ENCODE measurements at regions not wholly inside any gene's neighbourhood (a gene's known extent, or its start where the extent isn't known, plus 50 kb on each side); places are given as distances from the start of the nearest gene placed in this dataset.

DNA sequence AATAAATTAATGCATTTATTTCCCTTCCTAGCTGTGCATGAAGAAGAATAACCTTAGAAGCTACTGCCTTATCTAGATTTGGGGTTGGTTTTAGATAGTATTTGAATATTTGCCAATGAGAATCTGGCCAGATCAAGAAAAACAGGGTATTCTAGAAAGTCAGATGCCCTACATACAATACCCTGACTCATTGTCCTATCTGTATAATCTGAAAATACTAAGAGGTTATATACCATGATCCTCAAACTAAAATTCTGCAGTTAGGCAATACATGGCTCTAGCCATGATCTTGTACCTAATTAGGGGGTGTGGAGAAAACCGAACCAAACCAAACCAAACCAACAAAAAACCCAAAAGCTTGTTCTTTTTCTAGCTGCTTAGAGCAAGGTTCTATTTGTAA lies 240.4 kb upstream of the LYZL1 start:
- TF ChIP-seq, protein P1, sequence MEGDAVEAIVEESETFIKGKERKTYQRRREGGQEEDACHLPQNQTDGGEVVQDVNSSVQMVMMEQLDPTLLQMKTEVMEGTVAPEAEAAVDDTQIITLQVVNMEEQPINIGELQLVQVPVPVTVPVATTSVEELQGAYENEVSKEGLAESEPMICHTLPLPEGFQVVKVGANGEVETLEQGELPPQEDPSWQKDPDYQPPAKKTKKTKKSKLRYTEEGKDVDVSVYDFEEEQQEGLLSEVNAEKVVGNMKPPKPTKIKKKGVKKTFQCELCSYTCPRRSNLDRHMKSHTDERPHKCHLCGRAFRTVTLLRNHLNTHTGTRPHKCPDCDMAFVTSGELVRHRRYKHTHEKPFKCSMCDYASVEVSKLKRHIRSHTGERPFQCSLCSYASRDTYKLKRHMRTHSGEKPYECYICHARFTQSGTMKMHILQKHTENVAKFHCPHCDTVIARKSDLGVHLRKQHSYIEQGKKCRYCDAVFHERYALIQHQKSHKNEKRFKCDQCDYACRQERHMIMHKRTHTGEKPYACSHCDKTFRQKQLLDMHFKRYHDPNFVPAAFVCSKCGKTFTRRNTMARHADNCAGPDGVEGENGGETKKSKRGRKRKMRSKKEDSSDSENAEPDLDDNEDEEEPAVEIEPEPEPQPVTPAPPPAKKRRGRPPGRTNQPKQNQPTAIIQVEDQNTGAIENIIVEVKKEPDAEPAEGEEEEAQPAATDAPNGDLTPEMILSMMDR (optimal IDR thresholded peaks at IDR 0.05 in 1 of 3, IDR thresholded peaks at IDR 0.05 in 1 of 3, conservative IDR thresholded peaks at IDR 0.05 in 1 of 3; ENCODE audit: extremely low read depth in 1 of 3, insufficient read depth in 2 of 3, low read length in 3 of 3): no peak
- no peak for TF ChIP-seq EZH2 (IDR thresholded peaks at IDR 0.05; ENCODE audit: low read length)
